NCI-H748 (cell line): ENCODE measurements at regions not wholly inside any gene's neighbourhood (a gene's known extent, or its start where the extent isn't known, plus 50 kb on each side); places are given as distances from the start of the nearest gene placed in this dataset.
A peak's percentile ranks its signal among the peaks of the same experiment; 100 is the strongest.
"Not testable (repeated sequence)": the region's sequence is repeated elsewhere in the genome, so short reads cannot be mapped to it uniquely, and the experiment has no call there.

Source experiments
- DNase-seq: peaks from one replicate; lab custom pipeline; 2025; ENCODE audit not compliant: unreplicated experiment; lab: John Stamatoyannopoulos, UW

- not testable (repeated sequence) for DNase-seq
Observed at GRCh38 chr3:191078913-191079312, 120.1 kb upstream of the OSTN start.

GRCh38 chr3:191076903-191077552, 122.0 kb upstream of the OSTN start:
- no peak for DNase-seq

- DNase-seq = no peak
Observed at GRCh38 chr3:191074511-191074910, 124.5 kb upstream of the OSTN start.

- no peak for DNase-seq
Observed at GRCh38 chr3:191070762-191071403, 128.2 kb upstream of the OSTN start.

- DNase-seq = no peak
Observed at GRCh38 chr3:191070201-191070600, 128.8 kb upstream of the OSTN start.

- no peak for DNase-seq
Observed at GRCh38 chr3:191068946-191069813, 129.9 kb upstream of the OSTN start.

GRCh38 chr3:191066669-191067068, 132.4 kb upstream of the OSTN start:
- no peak for DNase-seq

- DNase-seq = no peak
Observed at GRCh38 chr3:191065181-191065805, 133.7 kb upstream of the OSTN start.

GRCh38 chr3:191051037-191051436, 148.0 kb upstream of the OSTN start:
- DNase-seq = peak; percentile 33

GRCh38 chr3:191047930-191048329, 151.1 kb upstream of the OSTN start:
- DNase-seq = no peak

GRCh38 chr3:191030929-191031328, 168.1 kb upstream of the OSTN start:
- DNase-seq = no peak

GRCh38 chr3:191030491-191030890, 168.0 kb upstream of the GMNC start:
- DNase-seq = no peak

GRCh38 chr3:191026746-191027145, 164.3 kb upstream of the GMNC start:
- DNase-seq = no peak

GRCh38 chr3:191020730-191021396, 158.4 kb upstream of the GMNC start:
- no peak for DNase-seq

GRCh38 chr3:191019855-191020254, 157.4 kb upstream of the GMNC start:
- no peak for DNase-seq

- not testable (repeated sequence) for DNase-seq
Observed at GRCh38 chr3:191015960-191016359, 153.5 kb upstream of the GMNC start.

- DNase-seq = no peak
Observed at GRCh38 chr3:191008074-191008473, 145.6 kb upstream of the GMNC start.

- no peak for DNase-seq
Observed at GRCh38 chr3:191005790-191006189, 143.3 kb upstream of the GMNC start.

- DNase-seq = peak; percentile 36
Observed at GRCh38 chr3:191003742-191004141, 141.2 kb upstream of the GMNC start.

- DNase-seq = no peak
Observed at GRCh38 chr3:190996181-190996775, 133.8 kb upstream of the GMNC start.

GRCh38 chr3:190995156-190995555, 132.7 kb upstream of the GMNC start:
- no peak for DNase-seq
